Erythroblast (primary cell): ENCODE measurements at regions not wholly inside any gene's neighbourhood (a gene's known extent, or its start where the extent isn't known, plus 50 kb on each side); places are given as distances from the start of the nearest gene placed in this dataset.

ENCODE experiments used
- GATA1 ChIP-seq: IDR thresholded peaks from 2 replicates; pipeline ENCODE4 v1.6.1; 2011; ENCODE audit warnings: low read depth, mild to moderate bottlenecking, control low read depth, low read length, moderate library complexity
- POLR2A ChIP-seq: IDR thresholded peaks from 2 replicates; pipeline ENCODE4 v1.6.1; 2011; ENCODE audit warnings: mild to moderate bottlenecking, low read length

GRCh38 chr3:150081084-150081483 lies 110.4 kb upstream of the PFN2 start:
- no peak for TF ChIP-seq POLR2A
- no peak for TF ChIP-seq GATA1
